ENCODE measurements at regions not wholly inside any gene's neighbourhood (a gene's known extent, or its start where the extent isn't known, plus 50 kb on each side); places are given as distances from the start of the nearest gene placed in this dataset.

DNA sequence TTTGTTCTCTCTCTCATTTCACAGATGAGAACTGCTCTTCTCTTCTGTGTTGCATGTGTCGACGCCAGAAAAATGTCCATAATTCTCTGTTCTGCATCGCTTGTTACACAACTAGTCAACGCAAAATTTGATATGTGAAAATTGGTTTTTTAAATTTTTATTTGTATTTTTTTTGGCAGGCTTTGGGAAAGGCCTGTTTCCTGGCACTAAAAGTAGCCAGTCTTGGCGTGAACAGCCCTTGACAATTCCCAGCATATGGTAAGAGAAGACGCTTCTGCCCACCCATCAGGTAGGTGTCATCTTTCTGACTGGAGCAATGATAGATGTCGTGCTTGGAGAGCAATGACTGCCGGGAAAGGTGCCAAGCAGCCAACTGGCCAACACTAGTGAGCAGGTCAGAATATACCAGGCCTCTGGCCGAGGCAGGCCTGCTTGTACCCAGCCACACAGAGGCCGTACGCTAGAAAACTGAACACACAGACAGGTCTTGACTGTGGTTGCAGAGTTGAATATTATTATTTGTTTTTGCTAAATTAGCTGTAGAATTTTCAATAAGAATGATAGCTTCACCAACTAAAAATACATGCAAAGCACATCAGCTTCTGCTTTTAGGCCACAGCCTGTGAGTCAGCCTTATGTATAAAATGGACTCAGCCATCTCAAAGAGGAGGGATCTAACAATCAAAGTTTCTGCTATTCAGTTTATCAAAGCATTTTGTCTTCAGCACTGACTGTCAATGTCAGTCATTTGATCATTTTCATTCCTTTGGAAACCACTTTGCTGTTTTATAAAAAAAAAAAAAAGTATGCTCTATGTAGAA is 837.5 kb downstream of the MCTP2 start:
- TF ChIP-seq CTCF (CRISPR knock-in tag; IDR thresholded peaks at IDR 0.05) = no peak
- TF ChIP-seq, protein P1, sequence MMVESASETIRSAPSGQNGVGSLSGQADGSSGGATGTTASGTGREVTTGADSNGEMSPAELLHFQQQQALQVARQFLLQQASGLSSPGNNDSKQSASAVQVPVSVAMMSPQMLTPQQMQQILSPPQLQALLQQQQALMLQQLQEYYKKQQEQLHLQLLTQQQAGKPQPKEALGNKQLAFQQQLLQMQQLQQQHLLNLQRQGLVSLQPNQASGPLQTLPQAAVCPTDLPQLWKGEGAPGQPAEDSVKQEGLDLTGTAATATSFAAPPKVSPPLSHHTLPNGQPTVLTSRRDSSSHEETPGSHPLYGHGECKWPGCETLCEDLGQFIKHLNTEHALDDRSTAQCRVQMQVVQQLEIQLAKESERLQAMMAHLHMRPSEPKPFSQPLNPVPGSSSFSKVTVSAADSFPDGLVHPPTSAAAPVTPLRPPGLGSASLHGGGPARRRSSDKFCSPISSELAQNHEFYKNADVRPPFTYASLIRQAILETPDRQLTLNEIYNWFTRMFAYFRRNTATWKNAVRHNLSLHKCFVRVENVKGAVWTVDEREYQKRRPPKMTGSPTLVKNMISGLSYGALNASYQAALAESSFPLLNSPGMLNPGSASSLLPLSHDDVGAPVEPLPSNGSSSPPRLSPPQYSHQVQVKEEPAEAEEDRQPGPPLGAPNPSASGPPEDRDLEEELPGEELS (CRISPR knock-in tag; IDR thresholded peaks at IDR 0.05) = no peak
- no peak for TF ChIP-seq ZNF792 (CRISPR knock-in tag; IDR thresholded peaks at IDR 0.05)
- TF ChIP-seq EZH2 (conservative IDR thresholded peaks at IDR 0.05; ENCODE audit: low read depth, low read length) = no peak
- TF ChIP-seq PBX2 (CRISPR knock-in tag; IDR thresholded peaks at IDR 0.05) = no peak
- no peak for TF ChIP-seq DMAP1 (CRISPR knock-in tag; IDR thresholded peaks at IDR 0.05)
- TF ChIP-seq RFX5 (IDR thresholded peaks at IDR 0.05; ENCODE audit: low read depth, low read length) = no peak
- no peak for TF ChIP-seq TAF1 (CRISPR knock-in tag; IDR thresholded peaks at IDR 0.05)
- no peak for TF ChIP-seq ARID5B (CRISPR knock-in tag; IDR thresholded peaks at IDR 0.05)
- TF ChIP-seq KLF13 (CRISPR knock-in tag; IDR thresholded peaks at IDR 0.05) = no peak
- TF ChIP-seq GTF2F1 (IDR thresholded peaks at IDR 0.05; ENCODE audit: low read length) = no peak
- no peak for TF ChIP-seq ZNF547 (CRISPR knock-in tag; IDR thresholded peaks at IDR 0.05)
- no peak for TF ChIP-seq KMT2A (CRISPR knock-in tag; IDR thresholded peaks at IDR 0.05)
